OCI-LY7 (cell line): ENCODE measurements at regions not wholly inside any gene's neighbourhood (a gene's known extent, or its start where the extent isn't known, plus 50 kb on each side); places are given as distances from the start of the nearest gene placed in this dataset.

ENCODE experiments used
- BruUV-seq: library from RNA; stranded (reverse); fragments of 400-500 nt; replicated peaks from 2 replicates; lab custom pipeline; 2021; lab: Mats Ljungman, UMichigan
- CTCF ChIA-PET: fragments of 300-600 bp; sonication (Branson Sonifier 250); formaldehyde crosslinking; loops from one replicate; lab custom pipeline; 2022; ENCODE audit warnings: antibody characterized with exemption; ENCODE audit not compliant: unreplicated experiment; lab: Charles Lee
- POLR2A ChIA-PET: fragments of 300-600 bp; sonication (Branson Sonifier 250); formaldehyde crosslinking; loops from one replicate; lab custom pipeline; 2022; ENCODE audit warnings: antibody characterized with exemption; lab: Charles Lee
- DNase-seq: peaks from one replicate; pipeline ENCODE4 v3.0.0-alpha.2; 2015; ENCODE audit warnings: low spot score
- H2AFZ ChIP-seq: fragments of 200-600 bp; sonication (generic), shearing (Covaris generic); 2 replicates; pipeline ENCODE4 v1.6.1; 2014; ENCODE audit warnings: mild to moderate bottlenecking, antibody characterized with exemption, low read length, moderate library complexity
- H3K27ac ChIP-seq: fragments of 200-600 bp; sonication (generic); 2 replicates; pipeline ENCODE4 v1.5.1; 2014; ENCODE audit warnings: mixed run types, low read depth, mild to moderate bottlenecking, moderate library complexity, low read length, inconsistent platforms; ENCODE audit not compliant: poor library complexity, severe bottlenecking
- H3K36me3 ChIP-seq: fragments of 200-600 bp; sonication (generic); 2 replicates; pipeline ENCODE4 v1.6.1; 2014; ENCODE audit warnings: mild to moderate bottlenecking, antibody characterized with exemption, low read length, moderate library complexity, mixed read lengths; ENCODE audit not compliant: insufficient read depth
- H3K4me1 ChIP-seq: fragments of 200-600 bp; sonication (generic); 2 replicates; pipeline ENCODE4 v1.5.1; 2014; ENCODE audit warnings: mild to moderate bottlenecking, low read length; ENCODE audit not compliant: insufficient read depth, poor library complexity, severe bottlenecking
- H3K4me2 ChIP-seq: fragments of 200-600 bp; sonication (generic); 2 replicates; pipeline ENCODE4 v1.6.1; 2014; ENCODE audit warnings: mild to moderate bottlenecking, low read length
- H3K4me3 ChIP-seq: fragments of 200-600 bp; sonication (generic); 2 replicates; pipeline ENCODE4 v1.5.1; 2014; ENCODE audit warnings: mild to moderate bottlenecking, low read depth, low read length; ENCODE audit not compliant: poor library complexity, severe bottlenecking
- H3K79me2 ChIP-seq: fragments of 200-600 bp; sonication (generic); 2 replicates; pipeline ENCODE4 v1.6.1; 2016; ENCODE audit warnings: low read depth, mild to moderate bottlenecking, low read length, moderate library complexity, mixed read lengths; ENCODE audit not compliant: insufficient read depth
- H3K9me2 ChIP-seq: fragments of 200-600 bp; sonication (generic); 2 replicates; pipeline ENCODE4 v1.6.1; 2016; ENCODE audit warnings: mild to moderate bottlenecking, low read length, mixed read lengths; ENCODE audit not compliant: insufficient read depth
- H3K9me3 ChIP-seq: fragments of 200-600 bp; sonication (generic); 2 replicates; pipeline ENCODE4 v1.6.1; 2014; ENCODE audit warnings: mild to moderate bottlenecking, mixed run types, low read length, mixed read lengths
- H4K20me1 ChIP-seq: fragments of 200-600 bp; sonication (generic); 2 replicates; pipeline ENCODE4 v1.6.1; 2014; ENCODE audit warnings: mild to moderate bottlenecking, antibody characterized with exemption, low read length, moderate library complexity, mixed read lengths; ENCODE audit not compliant: insufficient read depth
- EZH2phosphoT487 ChIP-seq: fragments of 200-600 bp; sonication (generic); IDR thresholded peaks from 2 replicates; pipeline ENCODE4 v1.6.1; 2018; ENCODE audit warnings: low read depth, borderline replicate concordance, mild to moderate bottlenecking, mixed run types, antibody characterized with exemption, low read length, moderate library complexity, mixed read lengths
- intact Hi-C: fragments of 100-400 bp; cut with micrococcal nuclease; formaldehyde crosslinking; loops from one replicate; pipeline ENCODE4 v1.10.0; 2022; ENCODE audit not compliant: unreplicated experiment
- TF ChIP-seq, protein P1 (sequence below): fragments of 200-600 bp; sonication (generic); conservative IDR thresholded peaks from 2 replicates; pipeline ENCODE4 v1.5.1; 2014; ENCODE audit warnings: mild to moderate bottlenecking, antibody characterized with exemption, low read length, moderate library complexity, mixed read lengths

DNA sequence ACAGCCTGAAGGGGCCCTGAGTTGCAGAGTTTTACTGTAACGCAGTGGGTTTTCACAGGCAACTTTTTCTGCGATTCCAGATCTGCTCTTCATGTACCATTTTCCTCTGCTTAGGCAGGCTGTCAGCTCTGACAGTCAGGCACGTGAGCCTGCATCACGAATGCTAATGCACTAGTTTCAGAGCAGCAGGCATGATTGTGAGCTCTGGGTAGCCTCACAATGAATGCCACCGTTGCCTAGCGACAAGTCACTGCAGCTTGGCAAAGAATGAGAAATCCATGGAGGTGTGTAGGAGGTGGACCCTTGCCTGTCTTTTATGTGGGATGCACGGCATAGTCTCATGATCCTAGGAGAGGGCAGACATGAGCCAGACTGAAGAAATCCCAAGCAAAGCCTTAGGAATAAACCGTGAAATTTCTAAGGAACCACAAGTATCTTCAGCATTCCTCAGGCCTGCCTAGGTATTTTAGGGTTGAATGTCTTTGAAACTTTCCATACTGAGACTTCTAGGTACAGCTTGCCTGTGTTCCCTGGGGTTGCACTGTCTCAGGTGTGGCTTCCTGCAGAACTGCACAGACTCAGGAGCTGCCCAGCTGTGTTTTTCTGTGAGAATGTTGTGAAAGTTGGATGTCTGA lies 774.7 kb upstream of the TSPY4 start:
- ChIA-PET POLR2A (no interaction called here), CTCF (no interaction called here)
- no peaks in the 10 kb centered on the region for H3K79me2 ChIP-seq

GRCh38 chrY:8564421-8564820 lies 772.8 kb upstream of the TSPY4 start:
- ChIA-PET POLR2A (no interaction called here), CTCF (no interaction called here)
- H3K4me2 ChIP-seq, result no peak overlapping the region
- H4K20me1 ChIP-seq, result no peaks in the 10 kb centered on the region
- intact Hi-C loops, result no loop called here
- H2AFZ ChIP-seq, result no peak overlapping the region
- no peak for DNase-seq
- TF ChIP-seq, protein P1, sequence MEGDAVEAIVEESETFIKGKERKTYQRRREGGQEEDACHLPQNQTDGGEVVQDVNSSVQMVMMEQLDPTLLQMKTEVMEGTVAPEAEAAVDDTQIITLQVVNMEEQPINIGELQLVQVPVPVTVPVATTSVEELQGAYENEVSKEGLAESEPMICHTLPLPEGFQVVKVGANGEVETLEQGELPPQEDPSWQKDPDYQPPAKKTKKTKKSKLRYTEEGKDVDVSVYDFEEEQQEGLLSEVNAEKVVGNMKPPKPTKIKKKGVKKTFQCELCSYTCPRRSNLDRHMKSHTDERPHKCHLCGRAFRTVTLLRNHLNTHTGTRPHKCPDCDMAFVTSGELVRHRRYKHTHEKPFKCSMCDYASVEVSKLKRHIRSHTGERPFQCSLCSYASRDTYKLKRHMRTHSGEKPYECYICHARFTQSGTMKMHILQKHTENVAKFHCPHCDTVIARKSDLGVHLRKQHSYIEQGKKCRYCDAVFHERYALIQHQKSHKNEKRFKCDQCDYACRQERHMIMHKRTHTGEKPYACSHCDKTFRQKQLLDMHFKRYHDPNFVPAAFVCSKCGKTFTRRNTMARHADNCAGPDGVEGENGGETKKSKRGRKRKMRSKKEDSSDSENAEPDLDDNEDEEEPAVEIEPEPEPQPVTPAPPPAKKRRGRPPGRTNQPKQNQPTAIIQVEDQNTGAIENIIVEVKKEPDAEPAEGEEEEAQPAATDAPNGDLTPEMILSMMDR, result no peak
- no peak for TF ChIP-seq EZH2phosphoT487
- no peaks in the 10 kb centered on the region for H3K79me2 ChIP-seq
- no peak overlapping the region for H3K4me3 ChIP-seq
- H3K4me1 ChIP-seq, result no peaks in the 10 kb centered on the region
- no peaks in the 10 kb centered on the region for H3K9me3 ChIP-seq
- no TSS peak for BruUV-seq
- no peaks in the 10 kb centered on the region for H3K9me2 ChIP-seq
- peaks cover 6% of the 10 kb centered on the region for H3K36me3 ChIP-seq
- no peak overlapping the region for H3K27ac ChIP-seq

More for the DNA sequence above, 774.7 kb upstream of the TSPY4 start:
- H3K36me3 ChIP-seq, result peaks cover 6% of the 10 kb centered on the region
- H3K27ac ChIP-seq, result no peak overlapping the region
- no peaks in the 10 kb centered on the region for H4K20me1 ChIP-seq
- H3K4me2 ChIP-seq, result no peak overlapping the region
- no peak overlapping the region for H2AFZ ChIP-seq
- intact Hi-C loops, result no loop called here
- no peak overlapping the region for H3K4me3 ChIP-seq
- H3K9me2 ChIP-seq, result no peaks in the 10 kb centered on the region
- no TSS peak for BruUV-seq
- no peaks in the 10 kb centered on the region for H3K9me3 ChIP-seq
- TF ChIP-seq EZH2phosphoT487, result no peak
- TF ChIP-seq, protein P1, result no peak
- DNase-seq, result no peak
- H3K4me1 ChIP-seq, result no peaks in the 10 kb centered on the region

- Histone ChIP-seq H3K4me2 (no peak overlapping the region), H4K20me1 (no peaks in the 10 kb centered on the region), H3K4me1 (no peaks in the 10 kb centered on the region), H3K4me3 (no peak overlapping the region), H3K36me3 (peaks cover 9% of the 10 kb centered on the region; the same call in 1 of the 2 replicates), H3K9me2 (no peaks in the 10 kb centered on the region), H3K79me2 (no peaks in the 10 kb centered on the region), H3K9me3 (no peaks in the 10 kb centered on the region), H2AFZ (no peak overlapping the region), H3K27ac (no peak overlapping the region)
- BruUV-seq, result no TSS peak
- DNase-seq, result no peak
- intact Hi-C loops, result no loop called here
- TF ChIP-seq EZH2phosphoT487, result no peak
- ChIA-PET POLR2A (no interaction called here), CTCF (no interaction called here)
These were observed 771.1 kb upstream of the TSPY4 start for GRCh38 chrY:8566198-8566597.
